Heart right ventricle (tissue), 16 donors: ENCODE measurements at regions not wholly inside any gene's neighbourhood (a gene's known extent, or its start where the extent isn't known, plus 50 kb on each side); places are given as distances from the start of the nearest gene placed in this dataset.

Source experiments
- ATAC-seq, 8 donors: fragments of 200-7000 bp; cut with Tn5 transposase; one replicate each; pipeline ENCODE4 v1.9.1; 2020; ENCODE audit warnings: mild to moderate bottlenecking in 8 of 8, moderate library complexity in 8 of 8, moderate number of reproducible peaks in 1 of 8
- DNase-seq, 2 donors: peaks; one replicate each; pipeline ENCODE4 v3.0.0-alpha.2; 2020
- H3K27ac ChIP-seq, 10 donors: fragments of 200-600 bp; sonication (generic) in 2 of 10; one replicate each; pipeline versions ENCODE4 v1.5.0 to v1.8.0; 2020 to 2022; ENCODE audit warnings: mild to moderate bottlenecking in 3 of 10
- H3K27me3 ChIP-seq, 7 donors: fragments of 200-600 bp; one replicate each; pipeline ENCODE4 v1.8.0; 2021 to 2022; ENCODE audit warnings: mild to moderate bottlenecking in 2 of 7
- H3K36me3 ChIP-seq, 9 donors: fragments of 200-600 bp; sonication (generic) in 1 of 9; one replicate each; pipeline versions ENCODE4 v1.5.0 to v1.8.0; 2020 to 2022; ENCODE audit warnings: mild to moderate bottlenecking in 2 of 9
- H3K4me1 ChIP-seq, 9 donors: fragments of 200-600 bp; sonication (generic) in 1 of 9; one replicate each; pipeline versions ENCODE4 v1.5.0 to v1.8.0; 2020 to 2022; ENCODE audit warnings: mild to moderate bottlenecking in 4 of 9
- H3K4me3 ChIP-seq, 10 donors: fragments of 200-600 bp; sonication (generic) in 2 of 10; one replicate each; pipeline versions ENCODE4 v1.5.0 to v1.8.0; 2020 to 2022; ENCODE audit warnings: mild to moderate bottlenecking in 7 of 10, moderate library complexity in 2 of 10
- H3K9me3 ChIP-seq, 11 donors: fragments of 200-600 bp in 10 of 11; sonication (generic) in 2 of 11; one replicate each; pipeline versions ENCODE4 v1.5.0 to v1.8.0; 2013 to 2022; ENCODE audit warnings: mild to moderate bottlenecking in 2 of 11, control low read depth in 1 of 11, moderate library complexity in 1 of 11
- CTCF ChIP-seq, 9 donors: fragments of 200-600 bp; sonication (generic) in 2 of 9; IDR thresholded peaks; one replicate each; pipeline versions ENCODE4 v1.5.0 to v1.8.0; 2021 to 2022; ENCODE audit warnings: antibody characterized with exemption in 9 of 9, mild to moderate bottlenecking in 5 of 9, moderate library complexity in 1 of 9
- WGBS, 2 donors: extraction: QIAGEN DNeasy Blood & Tissue Kit; methylation state at CpG; one replicate each; pipeline ENCODE4 v1.1.7; 2013; ENCODE audit warnings: inconsistent platforms in 1 of 2; 5-methylcytosine and 5-hydroxymethylcytosine counted together
- intact Hi-C, 10 donors: fragments of 100-400 bp; cut with DNase I; formaldehyde crosslinking; loops; one replicate each; pipeline versions ENCODE4 v1.11.1 to v1.14.2; 2022
- donor health status: Arrhythmogenic right ventricular cardiomyopathy.
- donor health status: ischemic (EF 13 %, LVEDD 7.1; RV severe dilation, severe dysfunction).
- donor health status: healthy with polysubstance abuse.
- donor health status: DM: no; HTN: yes; CAD: no.
- donor health status: DM: no; HTN: no; CAD: no.
- donor health status: ischemic (EF 25% LVEDD 6.9; RV normal size, moderate dysfunction).
- donor health status: ischemic (EF 25% LVEDD 5.7; RV mildly dilated, moderate dysfunction).
- donor health status: healthy.
- donor health status: DM: yes; HTN: yes; CAD: no.
- donor health status: Ischemic cardiomyopathy.
- donor health status: ischemic (EF 35%, LVEDD 5.7; RV mildly dilated, moderate dysfunction).
- donor health status: nonischemic (EF 11% LVEDD 7.7; RV severe dilation, severe dysfunction).
- donor health status: DM: yes; HTN: yes; CAD: no.
- donor health status: PGD.
- donor health status: ischemic (EF 29% LVEDD 5.4; RV normal size, mild dysfunction).
- donor health status: nonischemic (EF 23%, LVEDD 6.1; RV moderate dilation, normal function).

GRCh38 chr5:165266939-165267338 is 1761.5 kb downstream of the MAT2B start:
- no peak for DNase-seq
- Histone ChIP-seq H3K27ac (no peak overlapping the region), H3K27me3 (no peaks in the 10 kb centered on the region), H3K36me3 (no peaks in the 10 kb centered on the region), H3K4me1 (no peaks in the 10 kb centered on the region), H3K4me3 (no peak overlapping the region), H3K9me3 (no peaks in the 10 kb centered on the region)
- 65 to 83% methylated on average over 4 of the region's 4 CpGs for WGBS, 2 donors
- no peak for ATAC-seq
- TF ChIP-seq CTCF (IDR thresholded peaks at IDR 0.05) = no peak
- intact Hi-C loops = no loop called here

- TF ChIP-seq CTCF (IDR thresholded peaks at IDR 0.05) = no peak
- Histone ChIP-seq H3K4me1 (no peaks in the 10 kb centered on the region), H3K36me3 (no peaks in the 10 kb centered on the region), H3K9me3 (peaks cover 0 to 7% (median 0%) of the 10 kb centered on the region in 11 donors), H3K27ac (no peak overlapping the region), H3K27me3 (no peaks in the 10 kb centered on the region), H3K4me3 (no peak overlapping the region)
- DNase-seq (no peak), ATAC-seq (no peak)
- intact Hi-C loops = no loop called here
- WGBS, 2 donors = 42% methylated on average over 2 of the region's 2 CpGs
Measured at GRCh38 chr5:165272436-165272835, 1767.0 kb downstream of the MAT2B start.

GRCh38 chr5:165277661-165278060 is 1772.2 kb downstream of the MAT2B start:
- DNase-seq (no peak), ATAC-seq (no peak)
- Histone ChIP-seq H3K9me3 (peaks cover 0 to 7% (median 0%) of the 10 kb centered on the region in 11 donors), H3K36me3 (no peaks in the 10 kb centered on the region), H3K27ac (no peak overlapping the region), H3K4me1 (no peaks in the 10 kb centered on the region), H3K27me3 (no peaks in the 10 kb centered on the region), H3K4me3 (no peak overlapping the region)
- intact Hi-C loops = no loop called here
- TF ChIP-seq CTCF (IDR thresholded peaks at IDR 0.05) = no peak
- 64 to 65% methylated on average over 1 of the region's 1 CpG for WGBS, 2 donors

- 73% methylated on average over 1 of the region's 1 CpG for WGBS, 2 donors
- no peak for TF ChIP-seq CTCF (IDR thresholded peaks at IDR 0.05)
- Histone ChIP-seq H3K27ac (no peak overlapping the region), H3K36me3 (no peaks in the 10 kb centered on the region), H3K4me1 (no peaks in the 10 kb centered on the region), H3K4me3 (no peak overlapping the region), H3K9me3 (no peaks in the 10 kb centered on the region), H3K27me3 (no peaks in the 10 kb centered on the region)
- ATAC-seq (no peak), DNase-seq (no peak)
- intact Hi-C loops = no loop called here
Measured at GRCh38 chr5:165282491-165282890, 1777.1 kb downstream of the MAT2B start.

- H3K27ac ChIP-seq = no peak overlapping the region
- no peak for ATAC-seq
- intact Hi-C loops = no loop called here
- no peak overlapping the region for H3K4me3 ChIP-seq
- no peaks in the 10 kb centered on the region for H3K36me3 ChIP-seq
- no peaks in the 10 kb centered on the region for H3K9me3 ChIP-seq
- no peaks in the 10 kb centered on the region for H3K4me1 ChIP-seq
- TF ChIP-seq CTCF (IDR thresholded peaks at IDR 0.05) = no peak
- no peak for DNase-seq
- no peaks in the 10 kb centered on the region for H3K27me3 ChIP-seq
- WGBS, 2 donors = 77 to 78% methylated on average over 2 of the region's 2 CpGs
Measured at GRCh38 chr5:165286692-165287091, 1781.3 kb downstream of the MAT2B start.
